Heart left ventricle (tissue), 16 donors: ENCODE measurements at regions not wholly inside any gene's neighbourhood (a gene's known extent, or its start where the extent isn't known, plus 50 kb on each side); places are given as distances from the start of the nearest gene placed in this dataset.

Source experiments
- ATAC-seq, 4 donors: fragments of 200-7000 bp; cut with Tn5 transposase; one replicate each; pipeline ENCODE4 v1.9.1; 2020 to 2022; ENCODE audit warnings: moderate library complexity in 4 of 4, mild to moderate bottlenecking in 3 of 4, moderate number of reproducible peaks in 1 of 4
- DNase-seq, 5 donors: peaks; one replicate each; pipeline ENCODE4 v3.0.0-alpha.2; 2020
- H3K27ac ChIP-seq, 12 donors: fragments of 200-600 bp; sonication (generic) in 4 of 12; one replicate each; pipeline versions ENCODE4 v1.5.0 to v1.8.0; 2016 to 2022; ENCODE audit warnings: mild to moderate bottlenecking in 2 of 12
- H3K27me3 ChIP-seq, 9 donors: fragments of 200-600 bp; sonication (generic) in 2 of 9; one replicate each; pipeline versions ENCODE4 v1.5.1 to v1.8.0; 2016 to 2022; ENCODE audit warnings: mild to moderate bottlenecking in 3 of 9
- H3K36me3 ChIP-seq, 9 donors: fragments of 200-600 bp; sonication (generic) in 2 of 9; one replicate each; pipeline versions ENCODE4 v1.5.0 to v1.8.0; 2018 to 2022; ENCODE audit warnings: mild to moderate bottlenecking in 2 of 9
- H3K4me1 ChIP-seq, 12 donors: fragments of 200-600 bp; sonication (generic) in 4 of 12; one replicate each; pipeline versions ENCODE4 v1.5.0 to v1.8.0; 2016 to 2022; ENCODE audit warnings: mild to moderate bottlenecking in 3 of 12
- H3K4me3 ChIP-seq, 12 donors: fragments of 200-600 bp; sonication (generic) in 4 of 12; one replicate each; pipeline versions ENCODE4 v1.5.0 to v1.8.0; 2017 to 2022; ENCODE audit warnings: mild to moderate bottlenecking in 9 of 12, moderate library complexity in 4 of 12
- H3K9me3 ChIP-seq, 12 donors: fragments of 200-600 bp; sonication (generic) in 4 of 12; one replicate each; pipeline versions ENCODE4 v1.5.0 to v1.8.0; 2016 to 2022; ENCODE audit warnings: mild to moderate bottlenecking in 1 of 12
- CTCF ChIP-seq, 12 donors: fragments of 200-600 bp; sonication (generic) in 4 of 12; IDR thresholded peaks; one replicate each; pipeline versions ENCODE4 v1.5.0 to v1.8.0; 2018 to 2022; ENCODE audit warnings: antibody characterized with exemption in 12 of 12, mild to moderate bottlenecking in 5 of 12
- POLR2A ChIP-seq, 2 donors: fragments of 450-650 bp; IDR thresholded peaks; one replicate each; pipeline ENCODE4 v1.6.1; 2017; ENCODE audit warnings: antibody characterized with exemption in 2 of 2, mild to moderate bottlenecking in 2 of 2, moderate library complexity in 2 of 2
- WGBS, 4 donors: extraction: QIAGEN DNeasy Blood & Tissue Kit in 2 of 4; methylation state at CpG; one replicate each; pipeline versions ENCODE4 v1.1.5 to v1.1.7; 2013 to 2018; 5-methylcytosine and 5-hydroxymethylcytosine counted together
- intact Hi-C, 10 donors: fragments of 100-400 bp; cut with DNase I; formaldehyde crosslinking; loops; one replicate each; pipeline versions ENCODE4 v1.11.1 to v1.14.2; 2022
- donor health status: ischemic (EF 13 %, LVEDD 7.1; RV severe dilation, severe dysfunction).
- donor health status: healthy with polysubstance abuse.
- donor health status: DM: no; HTN: yes; CAD: no.
- donor health status: DM: no; HTN: no; CAD: no.
- donor health status: ischemic (EF 25% LVEDD 6.9; RV normal size, moderate dysfunction).
- donor health status: ischemic (EF 25% LVEDD 5.7; RV mildly dilated, moderate dysfunction).
- donor health status: healthy.
- donor health status: DM: yes; HTN: yes; CAD: no.
- donor health status: ischemic (EF 35%, LVEDD 5.7; RV mildly dilated, moderate dysfunction).
- donor health status: nonischemic (EF 11% LVEDD 7.7; RV severe dilation, severe dysfunction).
- donor health status: DM: yes; HTN: yes; CAD: no.
- donor health status: PGD.
- donor health status: ischemic (EF 29% LVEDD 5.4; RV normal size, mild dysfunction).
- donor health status: nonischemic (EF 23%, LVEDD 6.1; RV moderate dilation, normal function).

- ATAC-seq (no peak), DNase-seq (no peak)
- Histone ChIP-seq H3K4me1 (peaks cover 0 to 4% (median 0%) of the 10 kb centered on the region in 12 donors), H3K4me3 (peak overlapping the region in 2 of 12 donors; percentile 18 to 22), H3K27me3 (peaks cover 0 to 5% (median 0%) of the 10 kb centered on the region in 9 donors), H3K36me3 (no peaks in the 10 kb centered on the region), H3K9me3 (peaks cover 0 to 6% (median 0%) of the 10 kb centered on the region in 12 donors), H3K27ac (no peak overlapping the region)
- 46 to 64% (median 53%) methylated on average over 1 of the region's 1 CpG for WGBS, 4 donors
- TF ChIP-seq POLR2A (IDR thresholded peaks at IDR 0.05) (no peak), CTCF (IDR thresholded peaks at IDR 0.05) (no peak)
- intact Hi-C loops: no loop called here
These were observed 181.4 kb upstream of the ID4 start for GRCh38 chr6:19655744-19656143.

- no peaks in the 10 kb centered on the region for H3K36me3 ChIP-seq
- WGBS, 4 donors: 39 to 65% (median 63%) methylated on average over 2 of the region's 2 CpGs
- ATAC-seq (no peak), DNase-seq (no peak)
- H3K27me3 ChIP-seq: peaks cover 0 to 5% (median 0%) of the 10 kb centered on the region in 9 donors
- H3K4me3 ChIP-seq: no peak overlapping the region
- H3K27ac ChIP-seq: no peak overlapping the region
- peaks cover 0 to 4% (median 0%) of the 10 kb centered on the region in 12 donors for H3K4me1 ChIP-seq
- intact Hi-C loops: no loop called here
- TF ChIP-seq CTCF (IDR thresholded peaks at IDR 0.05) (no peak), POLR2A (IDR thresholded peaks at IDR 0.05) (no peak)
- peaks cover 0 to 6% (median 0%) of the 10 kb centered on the region in 12 donors for H3K9me3 ChIP-seq
These were observed 176.9 kb upstream of the ID4 start for GRCh38 chr6:19660123-19660910.

- H3K27ac ChIP-seq: no peak overlapping the region
- H3K36me3 ChIP-seq: no peaks in the 10 kb centered on the region
- 68 to 82% (median 73%) methylated on average over 3 of the region's 3 CpGs for WGBS, 4 donors
- no peak for TF ChIP-seq CTCF (IDR thresholded peaks at IDR 0.05)
- no peak for TF ChIP-seq POLR2A (IDR thresholded peaks at IDR 0.05)
- no peaks in the 10 kb centered on the region for H3K9me3 ChIP-seq
- H3K4me3 ChIP-seq: no peak overlapping the region
- ATAC-seq: no peak
- peaks cover 0 to 4% (median 0%) of the 10 kb centered on the region in 12 donors for H3K4me1 ChIP-seq
- no peak for DNase-seq
- H3K27me3 ChIP-seq: peaks cover 0 to 5% (median 0%) of the 10 kb centered on the region in 9 donors
- intact Hi-C loops: no loop called here
These were observed 174.3 kb upstream of the ID4 start for GRCh38 chr6:19662911-19663310.

GRCh38 chr6:19663479-19663878 lies 173.7 kb upstream of the ID4 start:
- intact Hi-C loops: no loop called here
- TF ChIP-seq POLR2A (IDR thresholded peaks at IDR 0.05) (no peak), CTCF (IDR thresholded peaks at IDR 0.05) (no peak)
- H3K36me3 ChIP-seq: no peaks in the 10 kb centered on the region
- peaks cover 0 to 5% (median 0%) of the 10 kb centered on the region in 12 donors for H3K4me1 ChIP-seq
- ATAC-seq (no peak), DNase-seq (no peak)
- H3K27me3 ChIP-seq: peaks cover 0 to 5% (median 0%) of the 10 kb centered on the region in 9 donors
- H3K4me3 ChIP-seq: no peak overlapping the region
- WGBS, 4 donors: 62 to 71% (median 66%) methylated on average over 6 of the region's 6 CpGs
- no peak overlapping the region for H3K27ac ChIP-seq
- H3K9me3 ChIP-seq: no peaks in the 10 kb centered on the region
